Astrocyte (in vitro differentiated cells and primary cell): ENCODE measurements at regions not wholly inside any gene's neighbourhood (a gene's known extent, or its start where the extent isn't known, plus 50 kb on each side); places are given as distances from the start of the nearest gene placed in this dataset.

Experiments used
- EZH2 ChIP-seq: IDR thresholded peaks from 2 replicates; pipeline ENCODE4 v1.6.1; 2012; ENCODE audit warnings: mild to moderate bottlenecking, low read length, inconsistent platforms; ENCODE audit not compliant: insufficient read depth
- TF ChIP-seq, protein P1 (sequence below): IDR thresholded peaks from 2 replicates; pipeline ENCODE4 v1.5.1; 2011; ENCODE audit warnings: low read depth, mild to moderate bottlenecking, inconsistent platforms, low read length, moderate library complexity; ENCODE audit not compliant: insufficient read depth

DNA sequence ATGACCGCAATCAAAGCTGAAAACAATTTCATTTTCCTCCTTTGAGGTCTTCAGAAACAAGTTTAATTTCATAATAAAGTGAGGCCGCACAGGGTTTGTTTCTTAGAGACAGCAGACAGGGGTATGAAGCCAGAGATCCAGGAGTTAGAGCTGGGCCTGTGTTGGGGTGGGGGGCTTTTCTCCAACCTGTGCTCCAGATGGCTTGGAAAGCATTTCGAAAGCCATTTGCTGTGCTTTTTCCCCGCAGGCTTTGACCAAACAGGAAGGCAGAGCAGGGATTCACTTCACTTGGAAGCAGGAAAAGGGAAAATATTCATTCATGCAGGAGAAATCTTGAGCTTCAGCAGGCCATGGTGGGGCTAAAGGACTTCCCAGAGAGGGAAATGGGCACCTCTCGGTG lies 617.4 kb downstream of the SOX6 start:
- TF ChIP-seq, protein P1, sequence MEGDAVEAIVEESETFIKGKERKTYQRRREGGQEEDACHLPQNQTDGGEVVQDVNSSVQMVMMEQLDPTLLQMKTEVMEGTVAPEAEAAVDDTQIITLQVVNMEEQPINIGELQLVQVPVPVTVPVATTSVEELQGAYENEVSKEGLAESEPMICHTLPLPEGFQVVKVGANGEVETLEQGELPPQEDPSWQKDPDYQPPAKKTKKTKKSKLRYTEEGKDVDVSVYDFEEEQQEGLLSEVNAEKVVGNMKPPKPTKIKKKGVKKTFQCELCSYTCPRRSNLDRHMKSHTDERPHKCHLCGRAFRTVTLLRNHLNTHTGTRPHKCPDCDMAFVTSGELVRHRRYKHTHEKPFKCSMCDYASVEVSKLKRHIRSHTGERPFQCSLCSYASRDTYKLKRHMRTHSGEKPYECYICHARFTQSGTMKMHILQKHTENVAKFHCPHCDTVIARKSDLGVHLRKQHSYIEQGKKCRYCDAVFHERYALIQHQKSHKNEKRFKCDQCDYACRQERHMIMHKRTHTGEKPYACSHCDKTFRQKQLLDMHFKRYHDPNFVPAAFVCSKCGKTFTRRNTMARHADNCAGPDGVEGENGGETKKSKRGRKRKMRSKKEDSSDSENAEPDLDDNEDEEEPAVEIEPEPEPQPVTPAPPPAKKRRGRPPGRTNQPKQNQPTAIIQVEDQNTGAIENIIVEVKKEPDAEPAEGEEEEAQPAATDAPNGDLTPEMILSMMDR = no peak
- no peak for TF ChIP-seq EZH2
